ENCODE measurements at regions not wholly inside any gene's neighbourhood (a gene's known extent, or its start where the extent isn't known, plus 50 kb on each side); places are given as distances from the start of the nearest gene placed in this dataset.

GRCh38 chr3:39664931-39665330 lies 144.5 kb upstream of the MYRIP start:
- H3K36me3 ChIP-seq, result no peaks in the 10 kb centered on the region
- intact Hi-C loops (cut with DNase I), result no loop called here
- H3K9me3 ChIP-seq, result no peaks in the 10 kb centered on the region
- ATAC-seq (no peak), DNase-seq (no peak)
- H3K4me3 ChIP-seq, result no peak overlapping the region
- no peaks in the 10 kb centered on the region for H3K27me3 ChIP-seq
- no peaks in the 10 kb centered on the region for H3K4me1 ChIP-seq
- H3K27ac ChIP-seq, result no peak overlapping the region
- no peak for TF ChIP-seq CTCF (IDR thresholded peaks at IDR 0.05)

GRCh38 chr3:39665441-39665840 lies 144.0 kb upstream of the MYRIP start:
- no peaks in the 10 kb centered on the region for H3K9me3 ChIP-seq
- H3K36me3 ChIP-seq, result no peaks in the 10 kb centered on the region
- no peak for TF ChIP-seq CTCF (IDR thresholded peaks at IDR 0.05)
- H3K4me1 ChIP-seq, result no peaks in the 10 kb centered on the region
- no peak overlapping the region for H3K4me3 ChIP-seq
- H3K27ac ChIP-seq, result no peak overlapping the region
- no peaks in the 10 kb centered on the region for H3K27me3 ChIP-seq
- no peak for ATAC-seq
- intact Hi-C loops (cut with DNase I), result no loop called here
- no peak for DNase-seq

GRCh38 chr3:39668420-39668819 lies 141.0 kb upstream of the MYRIP start:
- DNase-seq (no peak), ATAC-seq (peak; percentile 69)
- intact Hi-C loops (cut with DNase I), result no loop called here
- H3K27ac ChIP-seq, result no peak overlapping the region
- no peaks in the 10 kb centered on the region for H3K36me3 ChIP-seq
- H3K4me1 ChIP-seq, result no peaks in the 10 kb centered on the region
- TF ChIP-seq CTCF (IDR thresholded peaks at IDR 0.05), result peak; percentile 57
- no peaks in the 10 kb centered on the region for H3K27me3 ChIP-seq
- no peaks in the 10 kb centered on the region for H3K9me3 ChIP-seq
- H3K4me3 ChIP-seq, result no peak overlapping the region

- H3K4me1 ChIP-seq, result no peaks in the 10 kb centered on the region
- H3K36me3 ChIP-seq, result no peaks in the 10 kb centered on the region
- TF ChIP-seq CTCF (IDR thresholded peaks at IDR 0.05), result no peak
- no peaks in the 10 kb centered on the region for H3K27me3 ChIP-seq
- H3K4me3 ChIP-seq, result no peak overlapping the region
- H3K27ac ChIP-seq, result no peak overlapping the region
- DNase-seq, result no peak
- no peak for ATAC-seq
- intact Hi-C loops (cut with DNase I), result no loop called here
- no peaks in the 10 kb centered on the region for H3K9me3 ChIP-seq
Measured at GRCh38 chr3:39671116-39671515, 138.3 kb upstream of the MYRIP start.

GRCh38 chr3:39671600-39671999 lies 137.8 kb upstream of the MYRIP start:
- H3K27me3 ChIP-seq, result no peaks in the 10 kb centered on the region
- DNase-seq, result no peak
- no peak overlapping the region for H3K4me3 ChIP-seq
- H3K36me3 ChIP-seq, result no peaks in the 10 kb centered on the region
- intact Hi-C loops (cut with DNase I), result no loop called here
- no peak overlapping the region for H3K27ac ChIP-seq
- no peaks in the 10 kb centered on the region for H3K4me1 ChIP-seq
- ATAC-seq, result no peak
- H3K9me3 ChIP-seq, result no peaks in the 10 kb centered on the region
- no peak for TF ChIP-seq CTCF (IDR thresholded peaks at IDR 0.05)

GRCh38 chr3:39705351-39705900 lies 104.0 kb upstream of the MYRIP start:
- ATAC-seq (no peak), DNase-seq (no peak)
- no peak for TF ChIP-seq CTCF (IDR thresholded peaks at IDR 0.05)
- Histone ChIP-seq H3K4me1 (no peaks in the 10 kb centered on the region), H3K4me3 (no peak overlapping the region), H3K9me3 (no peaks in the 10 kb centered on the region), H3K36me3 (no peaks in the 10 kb centered on the region), H3K27ac (no peak overlapping the region), H3K27me3 (no peaks in the 10 kb centered on the region)
- intact Hi-C loops (cut with DNase I), result loop anchor here (10.0 kb wide), 1 partner anchor 469 kb away; no protein-coding TSS in a partner anchor
